Hematopoietic multipotent progenitor cell treated with erythropoietin and hydrocortisone succinate and interleukin-3 and kit ligand, for 4 days (in vitro differentiated cells): ENCODE measurements at regions not wholly inside any gene's neighbourhood (a gene's known extent, or its start where the extent isn't known, plus 50 kb on each side); places are given as distances from the start of the nearest gene placed in this dataset.
A peak's percentile ranks its signal among the peaks of the same experiment; 100 is the strongest.
"Not testable (repeated sequence)": the region's sequence is repeated elsewhere in the genome, so short reads cannot be mapped to it uniquely, and the experiment has no call there.

ENCODE experiments used
- DNase-seq: peaks from one replicate; pipeline ENCODE4 v3.0.0-alpha.2; 2015

GRCh38 chr13:44746690-44747089, 170.6 kb upstream of the TSC22D1 start:
- DNase-seq, result no peak

GRCh38 chr13:44744880-44745633, 168.9 kb upstream of the TSC22D1 start:
- DNase-seq, result no peak

- no peak for DNase-seq
Observed at GRCh38 chr13:44739539-44739938, 163.4 kb upstream of the TSC22D1 start.

GRCh38 chr13:44739120-44739519, 163.0 kb upstream of the TSC22D1 start:
- DNase-seq, result no peak

GRCh38 chr13:44738463-44738862, 162.3 kb upstream of the TSC22D1 start:
- no peak for DNase-seq

GRCh38 chr13:44735806-44736205, 159.7 kb upstream of the TSC22D1 start:
- no peak for DNase-seq

GRCh38 chr13:44734201-44734707, 158.1 kb upstream of the TSC22D1 start:
- no peak for DNase-seq

- no peak for DNase-seq
Observed at GRCh38 chr13:44732503-44733098, 156.5 kb upstream of the TSC22D1 start.

GRCh38 chr13:44730851-44731250, 154.7 kb upstream of the TSC22D1 start:
- DNase-seq, result no peak

GRCh38 chr13:44730099-44730498, 154.0 kb upstream of the TSC22D1 start:
- DNase-seq, result no peak

- DNase-seq, result not testable (repeated sequence)
Observed at GRCh38 chr13:44727591-44727990, 151.5 kb upstream of the TSC22D1 start.

GRCh38 chr13:44726778-44727177, 150.6 kb upstream of the TSC22D1 start:
- DNase-seq, result no peak

- no peak for DNase-seq
Observed at GRCh38 chr13:44726214-44726613, 150.1 kb upstream of the TSC22D1 start.

GRCh38 chr13:44719857-44720671, 143.9 kb upstream of the TSC22D1 start:
- no peak for DNase-seq

GRCh38 chr13:44718467-44718866, 142.3 kb upstream of the TSC22D1 start:
- DNase-seq, result no peak

- peak; percentile 34 for DNase-seq
Observed at GRCh38 chr13:44715287-44716230, 139.4 kb upstream of the TSC22D1 start.

GRCh38 chr13:44713788-44714469, 137.8 kb upstream of the TSC22D1 start:
- no peak for DNase-seq

GRCh38 chr13:44711706-44712105, 135.6 kb upstream of the TSC22D1 start:
- peak; percentile 34 for DNase-seq

- no peak for DNase-seq
Observed at GRCh38 chr13:44710576-44710975, 134.4 kb upstream of the TSC22D1 start.

GRCh38 chr13:44704811-44705210, 128.7 kb upstream of the TSC22D1 start:
- not testable (repeated sequence) for DNase-seq

GRCh38 chr13:44703371-44703770, 127.2 kb upstream of the TSC22D1 start:
- DNase-seq, result no peak

- no peak for DNase-seq
Observed at GRCh38 chr13:44698066-44698465, 121.9 kb upstream of the TSC22D1 start.
